ENCODE measurements at regions not wholly inside any gene's neighbourhood (a gene's known extent, or its start where the extent isn't known, plus 50 kb on each side); places are given as distances from the start of the nearest gene placed in this dataset.
A peak's percentile ranks its signal among the peaks of the same experiment; 100 is the strongest.

DNA sequence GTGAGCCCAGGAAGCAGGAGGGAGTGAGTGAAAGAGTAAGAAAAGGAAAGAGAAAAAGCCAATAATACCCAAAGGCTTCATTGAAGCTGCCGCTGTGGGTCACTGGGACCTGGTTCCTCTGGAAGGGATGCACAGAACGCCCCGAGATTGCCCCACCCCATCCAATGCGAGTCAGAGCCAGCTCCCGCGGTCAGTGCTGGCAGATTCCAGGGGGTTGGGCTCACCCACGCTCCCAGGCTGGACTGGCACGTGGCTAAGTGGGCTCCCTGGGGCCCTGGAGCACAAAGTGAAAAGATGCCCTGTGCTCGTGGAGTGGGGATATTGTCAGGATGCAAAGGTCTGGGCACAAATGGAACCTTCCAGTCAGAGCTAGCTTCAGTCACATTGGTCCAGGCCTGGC is 117.0 kb downstream of the OAT start:
- DNase-seq: no peak

DNA sequence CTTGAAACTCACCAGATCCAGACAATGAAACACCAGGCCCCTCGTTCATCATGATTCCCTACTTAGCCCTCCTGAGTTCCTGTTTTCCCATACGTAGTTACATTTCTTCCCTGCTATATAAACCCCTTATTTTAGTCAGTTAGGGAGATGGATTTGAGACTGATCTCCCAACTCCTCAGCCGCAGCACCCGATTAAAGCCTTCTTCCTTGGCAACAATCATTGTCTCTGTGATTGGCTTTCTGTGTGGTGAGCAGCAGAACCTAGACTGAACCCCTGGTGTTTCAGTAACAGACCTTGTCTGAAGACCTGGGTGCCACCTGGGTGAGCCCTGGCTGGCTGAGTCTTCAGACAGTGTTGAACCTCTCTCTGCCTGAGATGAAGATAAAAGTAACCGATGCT is 118.0 kb downstream of the OAT start:
- DNase-seq: no peak

DNA sequence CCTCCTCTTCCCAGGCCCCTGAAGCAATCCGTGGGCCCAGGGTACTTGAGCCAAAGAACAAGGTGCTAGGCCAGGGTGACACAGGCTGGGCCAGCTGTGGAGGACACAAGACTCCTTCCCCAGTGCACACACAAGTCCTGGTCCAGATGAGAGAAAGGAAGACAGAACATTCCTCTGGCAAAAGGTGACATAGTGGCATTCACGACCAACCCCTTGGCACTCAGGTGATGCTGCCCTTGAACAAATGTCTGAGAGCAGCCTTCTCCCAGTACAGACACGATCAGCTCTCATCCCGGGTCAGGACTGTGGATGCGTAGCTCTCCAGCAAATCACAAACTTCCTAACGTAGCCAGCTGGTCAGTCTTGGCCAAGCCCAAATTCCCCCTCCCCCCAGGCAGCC is 118.5 kb downstream of the OAT start:
- DNase-seq: no peak

DNA sequence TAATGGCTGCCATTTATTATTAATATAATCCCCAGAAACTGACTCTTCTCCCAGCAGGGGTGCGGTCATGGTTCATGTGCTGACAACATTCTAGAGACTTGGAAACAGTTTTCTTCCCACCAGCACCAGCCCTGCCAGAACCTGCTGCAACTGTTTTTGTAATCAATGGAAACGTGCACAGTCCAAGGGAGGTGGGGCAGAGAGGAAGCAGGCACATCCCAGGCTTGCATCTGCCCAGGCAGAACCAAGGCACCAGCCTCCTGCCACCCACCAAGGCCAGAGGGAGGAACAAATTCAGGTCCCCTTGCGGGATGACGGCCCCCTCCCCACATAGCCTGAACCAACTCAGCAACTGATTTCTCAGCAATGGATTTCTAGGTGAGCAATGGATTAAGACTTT is 119.0 kb downstream of the OAT start:
- no peak for DNase-seq

DNA sequence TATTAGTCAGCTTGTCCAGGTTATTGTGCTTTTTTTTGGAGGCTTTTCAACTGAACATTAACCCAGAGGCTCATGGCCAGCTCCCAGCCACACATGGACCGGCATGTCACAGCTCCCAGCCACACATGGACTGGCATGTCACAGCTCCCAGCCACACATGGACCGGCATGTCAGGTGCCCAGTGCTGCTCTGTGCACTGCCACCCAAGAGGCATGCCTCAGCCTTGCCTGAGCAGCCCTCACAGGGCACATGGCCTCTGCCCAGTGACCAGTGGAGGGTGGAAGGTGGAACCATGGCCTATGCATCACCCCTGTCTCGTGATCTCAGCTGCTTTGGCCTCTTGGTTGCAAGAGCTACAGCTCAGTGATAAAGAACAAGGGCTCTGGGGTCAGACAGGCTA is 119.8 kb downstream of the OAT start:
- no peak for DNase-seq

DNA sequence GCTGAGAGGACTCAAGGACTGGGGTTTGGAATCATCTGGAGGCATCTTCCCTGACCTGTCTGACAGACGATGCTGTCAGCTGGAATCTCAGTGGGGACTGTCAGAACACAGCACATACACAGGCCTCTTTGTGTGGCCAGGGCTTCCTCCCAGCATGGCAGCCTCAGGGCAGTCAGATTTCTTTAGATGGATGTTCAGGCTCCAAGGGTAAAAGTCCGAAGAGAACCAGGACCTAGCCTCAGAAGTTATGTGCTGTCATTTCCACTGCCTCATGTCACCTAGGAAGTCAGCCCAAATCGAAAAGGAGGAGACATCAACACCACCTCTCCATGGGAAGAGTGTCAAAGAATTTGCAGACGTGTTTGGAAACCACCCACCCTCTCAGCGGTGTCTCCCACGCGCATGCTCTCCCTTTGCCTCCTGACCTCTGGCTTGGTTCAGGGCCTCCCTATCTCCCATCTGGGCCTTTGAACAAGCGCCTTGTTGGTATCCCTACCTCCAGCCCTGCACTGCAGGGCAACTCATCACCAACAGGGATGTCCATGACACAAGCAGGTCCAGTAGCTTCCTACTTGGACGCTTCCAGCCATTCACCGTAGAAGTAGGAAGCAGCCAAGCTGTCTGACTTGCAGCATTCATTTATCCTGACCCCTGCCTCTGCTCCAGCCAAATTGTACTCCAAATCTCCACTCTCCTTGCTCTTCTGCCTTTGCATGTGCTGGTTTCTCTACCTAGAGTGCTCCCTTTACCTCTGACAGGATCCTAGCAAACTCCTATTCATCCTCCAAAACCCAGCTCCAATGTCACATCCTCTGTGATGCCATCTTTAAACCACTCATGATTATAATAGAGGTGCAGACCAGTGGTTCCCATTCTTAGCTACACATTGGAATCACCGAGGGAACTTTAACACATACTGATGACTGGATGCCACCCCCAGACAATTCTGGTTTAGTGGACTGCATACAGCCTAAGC is 121.6 kb downstream of the OAT start:
- DNase-seq: no peak

DNA sequence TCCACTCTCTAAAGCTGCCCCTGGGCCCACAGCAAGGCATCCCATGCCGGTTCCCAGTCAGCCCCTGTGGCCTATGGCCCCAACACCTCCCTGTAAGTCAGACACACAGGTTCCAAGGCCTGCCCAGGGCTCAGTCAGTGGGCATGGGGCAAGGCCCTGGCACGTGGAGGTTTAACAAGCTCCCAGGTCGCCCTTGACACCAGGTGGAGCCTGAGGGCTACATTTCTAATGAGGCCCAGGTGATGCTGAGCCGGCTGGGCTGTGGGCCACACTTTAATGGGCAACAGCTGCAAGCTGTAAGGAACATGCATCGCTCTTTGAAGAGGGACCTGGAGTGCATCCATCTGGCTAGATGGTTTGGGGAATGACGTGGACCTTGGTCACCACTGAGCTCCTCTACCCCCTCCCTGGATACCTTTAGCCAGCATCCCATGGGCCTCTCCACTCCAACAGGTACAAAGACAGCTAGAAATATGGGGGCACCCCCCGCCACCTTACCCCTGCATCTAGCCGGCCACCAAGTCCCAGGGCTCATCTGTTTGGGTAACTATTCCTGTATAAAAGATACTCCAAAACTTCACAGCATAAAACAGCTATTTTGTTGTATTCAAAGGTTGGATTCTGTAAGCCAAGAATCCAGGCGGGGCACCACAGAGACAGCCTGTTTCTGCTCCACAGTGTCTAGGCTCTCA is 122.5 kb downstream of the OAT start:
- no peak for DNase-seq

DNA sequence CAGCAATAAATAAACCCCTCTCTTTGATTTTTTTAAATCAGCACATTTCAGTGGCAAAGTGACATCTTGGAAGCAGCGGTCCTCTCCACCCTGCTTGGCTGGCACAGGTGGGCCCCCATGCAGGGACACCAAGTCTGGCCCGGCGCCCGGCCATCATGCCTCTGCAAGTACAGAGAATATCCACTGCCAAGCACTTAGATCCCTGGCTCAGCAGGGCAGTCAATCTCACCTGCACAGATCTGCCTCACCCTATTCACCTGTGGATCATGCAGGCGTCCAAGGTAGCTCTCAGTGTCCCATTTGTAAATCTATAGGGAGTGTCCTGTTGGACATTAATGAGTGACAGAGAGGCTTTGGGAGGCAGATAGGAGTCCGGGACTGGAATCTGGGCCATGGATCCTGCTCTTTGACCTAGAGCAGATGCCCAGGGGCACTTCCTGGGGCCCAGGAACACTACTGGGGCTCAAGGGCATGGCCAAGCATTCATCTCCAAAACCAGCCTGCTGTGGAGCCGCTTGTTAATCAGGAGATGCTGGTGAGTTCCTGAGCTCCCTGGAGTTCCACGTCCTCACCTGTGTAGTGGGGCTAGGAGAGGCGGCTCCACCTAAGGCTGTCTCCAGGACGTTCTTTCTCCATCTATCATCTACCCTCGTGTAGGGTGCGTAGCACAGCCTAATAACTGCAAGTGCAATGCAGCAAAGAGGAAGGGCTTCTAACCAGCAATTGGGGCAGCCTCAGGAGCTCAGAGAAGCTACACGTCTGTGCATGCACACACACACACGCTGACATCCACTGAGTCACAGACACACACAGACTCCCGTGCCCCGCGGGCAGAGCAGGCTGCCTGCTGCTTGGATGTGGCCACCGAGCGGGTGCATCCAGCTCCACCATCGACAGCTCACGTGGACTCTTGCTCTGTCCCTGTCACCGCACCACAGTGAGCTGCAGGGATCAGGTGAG is 123.6 kb downstream of the OAT start:
- no peak for DNase-seq

DNA sequence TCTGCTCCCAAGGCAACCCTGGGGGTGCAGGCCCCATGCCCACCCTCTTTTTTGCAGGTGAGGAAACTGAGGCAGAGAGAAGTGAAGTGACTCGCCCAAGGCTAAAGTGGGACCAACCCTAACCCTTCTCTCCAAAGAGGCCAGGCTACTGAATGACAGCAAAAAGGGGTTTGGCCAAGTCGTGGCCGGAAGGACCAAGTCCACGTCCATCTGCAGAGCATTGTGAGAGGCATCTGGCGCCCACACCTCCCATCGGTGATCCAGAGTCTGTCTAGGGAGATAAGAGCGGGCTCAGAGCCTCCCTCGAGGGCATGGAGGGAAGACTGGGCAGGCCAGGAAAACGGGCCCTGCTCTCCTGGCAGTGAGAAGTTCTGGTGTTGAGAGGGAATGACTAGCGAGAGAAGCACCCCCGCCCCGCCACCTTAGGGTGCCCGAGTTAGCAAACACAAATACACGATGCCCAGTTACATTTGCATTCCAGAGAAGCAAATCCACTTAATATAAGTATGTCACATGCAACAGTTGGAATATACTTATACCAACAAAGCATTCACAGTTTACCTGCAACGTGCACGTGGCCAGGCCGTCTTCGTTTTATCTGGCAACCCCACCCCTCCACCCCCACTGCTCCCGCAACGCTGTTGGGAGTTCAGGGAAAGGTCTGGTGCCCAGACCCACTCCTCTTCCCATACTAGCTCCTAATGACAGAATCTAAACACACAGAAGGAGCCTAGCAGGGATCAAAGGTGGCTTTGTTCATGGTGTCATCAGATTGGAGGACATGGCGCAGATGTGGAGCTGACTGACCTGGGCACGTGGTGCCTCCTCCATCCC is 124.9 kb downstream of the OAT start:
- no peak for DNase-seq

DNA sequence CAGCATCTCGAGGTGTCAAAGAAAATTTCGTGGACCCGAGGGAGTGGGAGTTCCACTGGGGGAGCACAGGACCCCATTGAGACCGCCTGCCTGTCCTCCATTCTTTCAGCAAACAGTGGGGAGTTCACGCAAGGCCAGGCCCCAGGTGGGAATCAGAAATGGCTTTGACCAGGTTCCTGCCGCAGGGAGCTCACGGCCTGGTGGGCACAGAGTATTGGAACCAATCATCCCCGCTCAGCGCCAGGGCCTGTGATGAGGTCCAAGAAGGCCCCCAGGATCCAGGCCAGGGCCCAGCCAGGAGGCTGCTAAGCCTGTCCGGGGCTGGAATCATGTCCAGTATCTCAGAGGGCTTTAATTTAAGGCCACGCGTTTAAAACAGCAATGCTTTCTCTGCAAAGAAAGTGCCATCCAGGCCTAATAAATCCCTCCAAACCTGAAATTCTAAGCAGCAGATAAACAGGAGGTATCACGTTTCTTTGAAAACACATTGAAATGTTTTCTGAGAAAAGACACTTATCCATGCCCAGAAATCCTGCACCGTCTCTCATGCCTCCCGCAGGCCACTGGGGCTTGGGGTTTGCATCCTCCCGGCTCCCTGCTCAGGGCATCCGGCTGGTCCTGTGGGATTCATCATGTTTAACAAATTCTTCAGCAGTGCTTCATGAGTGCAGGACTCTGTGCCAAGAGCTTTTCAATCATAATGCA is 125.7 kb downstream of the OAT start:
- no peak for DNase-seq

DNA sequence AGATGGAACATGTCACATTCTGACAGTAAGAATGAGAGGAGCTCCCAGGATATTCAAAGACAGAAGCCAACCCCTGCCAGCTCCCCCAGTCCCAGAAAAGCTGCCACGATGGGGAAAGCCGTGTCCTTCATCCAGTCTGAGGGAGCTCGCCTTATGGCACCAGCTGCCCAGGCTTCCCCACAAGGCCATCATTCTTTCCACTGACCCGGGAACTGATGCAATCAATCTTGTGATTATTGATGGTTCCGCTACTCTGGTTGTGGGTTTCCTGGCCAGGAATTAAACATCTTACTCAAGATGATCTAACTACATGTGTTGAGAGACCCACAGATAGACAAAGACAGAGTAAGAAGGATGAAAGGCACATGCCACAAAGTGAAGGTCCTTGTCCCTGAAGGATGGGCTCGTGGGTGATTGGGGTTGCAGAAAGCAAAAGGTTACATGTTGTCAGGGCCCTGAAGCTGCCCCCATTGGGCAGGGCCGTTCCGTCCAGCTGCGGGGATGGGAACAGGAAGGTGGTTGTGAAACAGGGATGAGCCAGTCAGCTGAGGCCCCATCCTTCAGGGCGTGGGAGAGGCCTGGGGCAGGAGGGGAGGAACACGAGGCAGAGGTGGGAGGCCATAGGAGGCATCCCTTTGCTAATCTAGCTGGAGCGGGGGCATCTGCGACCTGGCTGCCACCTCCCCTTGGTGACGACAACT is 127.6 kb downstream of the OAT start:
- DNase-seq: no peak

DNA sequence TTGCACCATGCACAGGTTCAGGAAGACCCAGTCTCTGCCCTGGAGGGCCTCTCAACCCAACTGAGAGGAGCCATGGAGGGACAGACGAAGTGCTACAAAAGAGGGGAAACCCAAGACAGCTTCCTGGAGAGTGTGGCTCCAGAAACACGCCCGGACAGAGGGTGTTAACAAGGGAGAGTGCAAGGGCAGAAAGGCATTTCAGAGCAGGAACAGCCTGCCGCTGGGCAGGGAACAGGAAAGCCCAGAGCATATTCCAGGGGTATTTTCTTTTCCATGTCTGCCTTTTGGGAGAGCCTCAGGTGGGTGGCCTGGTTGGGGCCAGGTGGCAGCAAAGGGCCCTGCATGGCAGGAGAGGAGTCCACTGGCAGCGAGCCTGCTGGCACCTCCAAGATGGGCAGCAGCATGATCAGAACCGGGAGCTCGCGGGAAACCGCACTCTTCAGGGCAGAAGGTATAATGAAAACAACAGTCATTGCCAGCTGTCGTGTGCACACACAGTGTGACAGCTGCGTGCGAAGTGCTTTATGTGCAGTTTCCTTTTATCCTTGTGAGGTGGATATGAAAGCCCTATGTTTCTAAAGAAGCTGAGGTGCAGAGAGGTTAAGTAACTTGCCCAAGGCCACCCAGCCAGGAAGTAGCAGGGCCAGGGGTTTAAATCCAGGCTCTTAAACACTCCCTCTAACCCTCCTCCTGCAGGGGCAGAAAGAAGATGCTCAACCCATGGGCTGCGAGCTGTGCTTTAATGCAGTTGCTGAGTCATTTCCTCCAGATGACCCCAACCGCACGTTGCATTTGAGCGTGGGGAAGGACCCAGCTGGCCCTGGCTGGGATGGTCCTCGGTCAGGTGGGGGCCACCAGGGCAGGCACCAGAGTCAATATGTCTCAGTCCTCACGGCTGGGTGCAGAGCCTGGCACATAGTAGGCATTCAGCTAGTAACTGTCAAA is 128.6 kb downstream of the OAT start:
- peak; percentile 45 for DNase-seq

DNA sequence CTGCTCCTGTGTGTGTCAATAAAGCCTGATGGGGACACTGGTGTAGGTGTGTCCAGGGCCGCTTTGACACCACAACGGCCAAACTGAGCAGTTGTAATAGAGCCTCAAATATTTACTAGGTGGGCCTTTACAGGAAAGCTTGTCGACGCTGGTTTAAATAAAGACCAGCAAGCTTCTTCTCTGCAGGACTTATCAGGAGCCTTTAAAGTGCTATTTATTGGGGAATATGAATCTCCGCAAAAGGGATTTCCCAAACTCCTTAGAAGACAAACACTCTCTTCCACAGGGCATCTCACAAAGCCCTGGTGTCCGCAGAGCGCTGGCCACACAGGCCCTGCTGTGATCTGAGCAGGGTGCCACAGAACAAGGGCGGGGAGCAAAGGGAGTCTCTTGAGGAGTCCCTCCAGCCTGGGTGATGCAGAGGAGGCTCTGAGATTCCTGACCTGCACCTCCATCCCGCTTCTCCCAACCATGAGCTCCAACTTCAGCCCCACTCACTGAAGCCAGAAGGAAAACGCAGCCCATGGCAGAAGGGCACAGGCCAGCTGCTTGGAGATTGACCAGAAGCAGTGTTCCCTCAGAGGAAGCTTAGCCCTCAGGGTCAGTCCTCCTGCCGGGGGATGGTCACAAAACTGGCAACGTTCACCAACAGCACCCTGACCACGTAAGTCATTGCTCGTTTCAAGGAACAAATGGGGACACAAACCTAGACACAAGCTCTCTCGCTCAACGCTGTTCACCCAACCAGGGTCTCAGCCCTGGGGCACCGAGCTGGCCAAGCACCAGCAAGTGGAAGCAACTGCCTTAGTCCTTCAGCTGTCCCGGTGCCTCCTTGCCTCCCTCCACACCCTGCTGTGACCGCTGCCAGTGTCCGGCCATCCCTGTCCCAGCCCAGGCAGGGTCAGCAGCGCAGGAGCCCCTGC is 129.5 kb downstream of the OAT start:
- no peak for DNase-seq

DNA sequence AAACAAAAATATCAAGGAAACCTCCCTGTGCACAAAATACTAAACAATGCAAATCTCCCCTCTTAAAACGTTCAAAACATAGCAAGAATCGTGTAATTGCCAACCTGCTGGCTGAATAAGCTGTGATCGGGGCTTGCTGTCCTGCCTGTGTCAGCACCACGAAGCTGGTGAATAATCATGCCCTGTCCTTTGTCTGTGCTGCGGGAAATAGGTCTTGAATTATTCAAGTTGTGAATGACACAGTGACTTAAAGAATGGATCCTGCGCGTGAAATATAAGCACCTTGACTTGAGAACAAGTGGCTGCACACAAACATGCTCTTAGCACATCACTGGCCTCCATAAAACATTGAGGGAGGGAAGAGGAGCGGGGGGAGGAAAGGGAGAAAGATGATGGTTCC is 130.2 kb downstream of the OAT start:
- DNase-seq: no peak

DNA sequence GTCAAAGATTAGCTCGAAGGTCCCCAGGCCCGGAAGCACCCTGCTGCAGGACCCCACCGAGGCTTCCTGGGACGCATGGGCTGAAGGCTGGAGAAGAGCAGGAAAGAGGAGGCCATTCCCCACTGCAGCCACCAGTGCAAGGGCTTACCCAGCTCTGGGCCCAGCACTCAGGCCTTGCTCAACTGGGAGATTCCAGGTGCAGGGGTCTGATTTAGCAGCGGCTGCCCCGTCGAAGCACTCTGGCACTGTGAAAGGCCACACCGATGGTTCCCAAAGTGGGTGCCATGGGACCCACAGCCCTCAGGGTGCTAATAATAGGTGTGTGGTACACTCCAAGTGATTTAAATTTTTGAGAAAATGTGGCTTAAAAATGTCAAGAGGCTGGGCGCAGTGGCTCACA is 130.9 kb downstream of the OAT start:
- no peak for DNase-seq

DNA sequence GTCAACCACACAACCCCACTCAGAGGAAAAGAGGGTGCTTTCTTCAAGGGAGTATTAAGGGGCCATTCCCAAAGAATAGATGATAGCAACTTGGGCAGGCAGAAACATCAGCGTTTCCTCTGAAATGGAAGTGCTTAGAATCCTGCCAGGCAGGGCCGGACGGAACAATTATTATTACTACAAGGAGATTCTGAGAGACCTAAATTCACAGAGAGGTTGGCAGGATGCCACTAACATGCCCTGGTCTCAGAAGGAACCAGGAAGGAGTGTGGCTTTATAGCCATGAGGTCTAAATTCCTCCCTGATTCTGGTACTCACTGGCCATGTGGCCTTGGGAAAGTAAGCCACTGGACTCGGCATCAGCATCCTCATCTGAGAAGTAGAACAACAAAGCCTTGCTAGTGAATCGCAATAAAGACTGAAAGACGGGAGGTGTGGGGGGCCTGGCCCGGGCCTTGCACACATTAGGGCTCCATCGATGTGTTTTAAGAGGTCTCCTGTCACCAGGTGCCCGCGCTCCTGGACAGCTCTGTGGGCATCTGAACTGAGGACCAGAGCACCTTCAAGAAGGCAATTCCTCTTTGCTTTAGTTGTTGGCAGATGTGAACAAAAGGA is 131.5 kb downstream of the OAT start:
- DNase-seq: no peak

DNA sequence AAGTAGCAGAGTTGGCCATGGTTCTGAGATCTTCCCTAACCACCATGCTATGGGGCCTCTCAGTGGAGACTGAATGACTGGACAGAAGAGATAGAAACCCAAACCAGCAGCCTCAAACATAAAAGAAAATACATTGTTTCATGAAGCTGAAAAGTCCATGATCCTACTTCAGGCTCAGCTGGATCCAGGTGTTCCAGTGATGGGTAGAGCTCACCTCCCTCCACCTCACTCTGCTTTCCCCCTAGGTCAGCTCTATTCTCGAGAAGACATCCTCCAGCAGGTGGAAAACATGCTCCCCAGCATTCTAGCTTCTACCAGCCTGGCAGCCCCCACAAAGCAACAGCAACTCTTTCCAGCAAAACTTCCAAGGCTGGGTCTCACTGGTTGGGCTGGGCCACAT is 132.1 kb downstream of the OAT start:
- no peak for DNase-seq

Measured in OCI-M1 (cell line).